ENCODE measurements at regions not wholly inside any gene's neighbourhood (a gene's known extent, or its start where the extent isn't known, plus 50 kb on each side); places are given as distances from the start of the nearest gene placed in this dataset.

DNA sequence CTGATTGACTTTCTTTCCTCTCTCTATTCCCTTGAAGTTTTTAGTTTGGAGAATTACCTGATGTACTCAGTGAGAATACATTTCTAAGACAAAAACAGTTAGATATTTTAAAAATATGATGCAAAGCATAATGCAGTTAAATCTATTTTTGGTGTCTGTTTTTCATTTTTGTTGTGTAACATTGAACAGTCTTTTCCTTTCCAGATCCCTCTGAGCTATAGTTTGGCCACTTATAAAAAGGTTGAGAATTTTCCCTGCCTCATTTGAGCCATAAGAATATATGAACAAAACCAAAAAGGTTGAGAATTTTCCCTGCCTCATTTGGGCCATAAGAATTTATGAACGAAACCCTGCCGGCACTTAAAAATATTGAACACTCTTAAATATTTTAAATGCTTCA lies 57.0 kb upstream of the IPO5 start:
- TF ChIP-seq, protein P1, sequence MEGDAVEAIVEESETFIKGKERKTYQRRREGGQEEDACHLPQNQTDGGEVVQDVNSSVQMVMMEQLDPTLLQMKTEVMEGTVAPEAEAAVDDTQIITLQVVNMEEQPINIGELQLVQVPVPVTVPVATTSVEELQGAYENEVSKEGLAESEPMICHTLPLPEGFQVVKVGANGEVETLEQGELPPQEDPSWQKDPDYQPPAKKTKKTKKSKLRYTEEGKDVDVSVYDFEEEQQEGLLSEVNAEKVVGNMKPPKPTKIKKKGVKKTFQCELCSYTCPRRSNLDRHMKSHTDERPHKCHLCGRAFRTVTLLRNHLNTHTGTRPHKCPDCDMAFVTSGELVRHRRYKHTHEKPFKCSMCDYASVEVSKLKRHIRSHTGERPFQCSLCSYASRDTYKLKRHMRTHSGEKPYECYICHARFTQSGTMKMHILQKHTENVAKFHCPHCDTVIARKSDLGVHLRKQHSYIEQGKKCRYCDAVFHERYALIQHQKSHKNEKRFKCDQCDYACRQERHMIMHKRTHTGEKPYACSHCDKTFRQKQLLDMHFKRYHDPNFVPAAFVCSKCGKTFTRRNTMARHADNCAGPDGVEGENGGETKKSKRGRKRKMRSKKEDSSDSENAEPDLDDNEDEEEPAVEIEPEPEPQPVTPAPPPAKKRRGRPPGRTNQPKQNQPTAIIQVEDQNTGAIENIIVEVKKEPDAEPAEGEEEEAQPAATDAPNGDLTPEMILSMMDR (IDR thresholded peaks at IDR 0.05) = no peak
- no peak for TF ChIP-seq POLR2A (IDR thresholded peaks at IDR 0.05)
